GM23338 (cell line): ENCODE measurements at regions not wholly inside any gene's neighbourhood (a gene's known extent, or its start where the extent isn't known, plus 50 kb on each side); places are given as distances from the start of the nearest gene placed in this dataset.

Experiments used
- CREB1 ChIP-seq: fragments of 250-450 bp; sonication (Bioruptor Pico); IDR thresholded peaks from 2 replicates; pipeline ENCODE4 v1.5.0; 2020; ENCODE audit warnings: low read depth, mild to moderate bottlenecking, moderate library complexity
- JUNB ChIP-seq: IDR thresholded peaks from one replicate; pipeline ENCODE4 v1.6.1; 2016; ENCODE audit warnings: antibody characterized with exemption; ENCODE audit not compliant: unreplicated experiment
- TF ChIP-seq, protein P1 (sequence below), 2 experiments: fragments of 200-600 bp in 1 of 2; sonication (generic) in 1 of 2; conservative IDR thresholded peaks; 2 replicates each; pipeline versions ENCODE4 v1.5.1 to v1.6.1; 2016 to 2017; ENCODE audit warnings: antibody characterized with exemption in 2 of 2, low read depth in 2 of 2, mild to moderate bottlenecking in 2 of 2, moderate library complexity in 1 of 2

- TF ChIP-seq, protein P1, sequence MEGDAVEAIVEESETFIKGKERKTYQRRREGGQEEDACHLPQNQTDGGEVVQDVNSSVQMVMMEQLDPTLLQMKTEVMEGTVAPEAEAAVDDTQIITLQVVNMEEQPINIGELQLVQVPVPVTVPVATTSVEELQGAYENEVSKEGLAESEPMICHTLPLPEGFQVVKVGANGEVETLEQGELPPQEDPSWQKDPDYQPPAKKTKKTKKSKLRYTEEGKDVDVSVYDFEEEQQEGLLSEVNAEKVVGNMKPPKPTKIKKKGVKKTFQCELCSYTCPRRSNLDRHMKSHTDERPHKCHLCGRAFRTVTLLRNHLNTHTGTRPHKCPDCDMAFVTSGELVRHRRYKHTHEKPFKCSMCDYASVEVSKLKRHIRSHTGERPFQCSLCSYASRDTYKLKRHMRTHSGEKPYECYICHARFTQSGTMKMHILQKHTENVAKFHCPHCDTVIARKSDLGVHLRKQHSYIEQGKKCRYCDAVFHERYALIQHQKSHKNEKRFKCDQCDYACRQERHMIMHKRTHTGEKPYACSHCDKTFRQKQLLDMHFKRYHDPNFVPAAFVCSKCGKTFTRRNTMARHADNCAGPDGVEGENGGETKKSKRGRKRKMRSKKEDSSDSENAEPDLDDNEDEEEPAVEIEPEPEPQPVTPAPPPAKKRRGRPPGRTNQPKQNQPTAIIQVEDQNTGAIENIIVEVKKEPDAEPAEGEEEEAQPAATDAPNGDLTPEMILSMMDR (conservative IDR thresholded peaks at IDR 0.05; ENCODE audit: low read depth in 2 of 2): no peak
- TF ChIP-seq JUNB: no peak
- TF ChIP-seq CREB1 (CRISPR knock-in tag): no peak
These were observed 335.3 kb downstream of the MYCN start for GRCh38 chr2:16275661-16276060.
